GM12878 (cell line): ENCODE measurements at regions not wholly inside any gene's neighbourhood (a gene's known extent, or its start where the extent isn't known, plus 50 kb on each side); places are given as distances from the start of the nearest gene placed in this dataset.

Experiments used
- GABPA ChIP-seq: IDR thresholded peaks from 2 replicates; pipeline ENCODE4 v1.6.1; 2014; ENCODE audit warnings: antibody characterized with exemption, low read depth, mild to moderate bottlenecking, inconsistent platforms
- POLR2A ChIP-seq: IDR thresholded peaks from 2 replicates; pipeline ENCODE4 v1.6.1; 2011; ENCODE audit warnings: low read depth, mild to moderate bottlenecking, low read length
- POLR2AphosphoS5 ChIP-seq: IDR thresholded peaks from 2 replicates; pipeline ENCODE4 v1.6.1; 2011; ENCODE audit warnings: mild to moderate bottlenecking, low read length, inconsistent platforms
- SMC3 ChIP-seq: IDR thresholded peaks from 2 replicates; pipeline ENCODE4 v1.6.1; 2011; ENCODE audit warnings: low read length, improper control_type of control experiment, borderline replicate concordance
- TF ChIP-seq, protein P1 (sequence below), 3 experiments: IDR thresholded peaks in 2 of 3; conservative IDR thresholded peaks in 1 of 3; 2 replicates each; pipeline ENCODE4 v1.5.1; 2011; ENCODE audit warnings: low read depth in 3 of 3, low read length in 3 of 3, mild to moderate bottlenecking in 3 of 3, control low read depth in 2 of 3, moderate library complexity in 2 of 3, inconsistent platforms in 1 of 3, mixed read lengths in 1 of 3; ENCODE audit not compliant: control insufficient read depth in 2 of 3, insufficient read depth in 1 of 3; ENCODE audit errors: extremely low read depth in 1 of 3

DNA sequence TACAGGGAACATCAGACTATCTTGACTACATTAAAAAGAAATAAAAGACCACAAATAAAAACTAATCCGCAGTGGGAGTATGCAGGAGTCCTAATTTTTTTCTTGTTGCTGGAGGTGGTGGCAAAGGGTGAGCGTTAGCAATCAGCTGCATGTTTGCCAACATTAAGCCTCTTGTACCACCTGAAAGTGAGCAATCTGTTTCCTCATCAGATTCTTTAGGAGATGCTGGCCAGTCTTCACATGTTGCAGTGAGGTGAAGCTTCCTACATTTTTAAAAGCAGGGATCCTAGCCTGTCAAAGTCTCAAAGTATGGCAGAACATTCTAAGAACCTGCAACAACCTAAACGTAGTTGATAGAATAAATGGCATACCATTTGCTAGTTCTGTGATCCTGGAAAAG, 162.2 kb upstream of the MEF2C start:
- TF ChIP-seq, protein P1, sequence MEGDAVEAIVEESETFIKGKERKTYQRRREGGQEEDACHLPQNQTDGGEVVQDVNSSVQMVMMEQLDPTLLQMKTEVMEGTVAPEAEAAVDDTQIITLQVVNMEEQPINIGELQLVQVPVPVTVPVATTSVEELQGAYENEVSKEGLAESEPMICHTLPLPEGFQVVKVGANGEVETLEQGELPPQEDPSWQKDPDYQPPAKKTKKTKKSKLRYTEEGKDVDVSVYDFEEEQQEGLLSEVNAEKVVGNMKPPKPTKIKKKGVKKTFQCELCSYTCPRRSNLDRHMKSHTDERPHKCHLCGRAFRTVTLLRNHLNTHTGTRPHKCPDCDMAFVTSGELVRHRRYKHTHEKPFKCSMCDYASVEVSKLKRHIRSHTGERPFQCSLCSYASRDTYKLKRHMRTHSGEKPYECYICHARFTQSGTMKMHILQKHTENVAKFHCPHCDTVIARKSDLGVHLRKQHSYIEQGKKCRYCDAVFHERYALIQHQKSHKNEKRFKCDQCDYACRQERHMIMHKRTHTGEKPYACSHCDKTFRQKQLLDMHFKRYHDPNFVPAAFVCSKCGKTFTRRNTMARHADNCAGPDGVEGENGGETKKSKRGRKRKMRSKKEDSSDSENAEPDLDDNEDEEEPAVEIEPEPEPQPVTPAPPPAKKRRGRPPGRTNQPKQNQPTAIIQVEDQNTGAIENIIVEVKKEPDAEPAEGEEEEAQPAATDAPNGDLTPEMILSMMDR (IDR thresholded peaks at IDR 0.05 in 2 of 3, conservative IDR thresholded peaks at IDR 0.05 in 1 of 3; ENCODE audit: control insufficient read depth in 2 of 3, extremely low read depth in 1 of 3, insufficient read depth in 1 of 3, low read depth in 3 of 3, low read length in 3 of 3), result no peak
- TF ChIP-seq SMC3, result no peak
- TF ChIP-seq POLR2A, result no peak
- TF ChIP-seq POLR2AphosphoS5, result no peak
- TF ChIP-seq GABPA, result no peak
